ENCODE measurements at regions not wholly inside any gene's neighbourhood (a gene's known extent, or its start where the extent isn't known, plus 50 kb on each side); places are given as distances from the start of the nearest gene placed in this dataset.

DNA sequence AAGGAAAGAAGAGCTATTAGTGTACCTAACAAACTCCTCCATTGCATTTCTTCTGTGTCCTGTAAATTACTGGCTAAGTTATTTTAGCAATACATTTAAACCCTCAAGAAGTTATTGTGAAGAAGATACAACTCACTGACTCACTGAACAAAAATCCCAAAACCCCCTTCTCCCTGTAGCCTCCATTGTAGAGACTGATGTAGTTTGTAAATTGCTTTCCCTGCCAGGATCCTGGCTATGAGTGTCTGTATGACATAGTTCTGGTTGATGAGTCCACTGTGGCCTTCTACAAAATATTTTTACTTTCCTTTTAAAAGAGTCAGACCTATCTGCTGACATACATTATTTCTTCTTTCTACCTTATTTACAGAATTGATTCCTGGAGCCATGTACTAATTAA, 155.6 kb downstream of the SLC6A15 start:
- TF ChIP-seq, protein P1, sequence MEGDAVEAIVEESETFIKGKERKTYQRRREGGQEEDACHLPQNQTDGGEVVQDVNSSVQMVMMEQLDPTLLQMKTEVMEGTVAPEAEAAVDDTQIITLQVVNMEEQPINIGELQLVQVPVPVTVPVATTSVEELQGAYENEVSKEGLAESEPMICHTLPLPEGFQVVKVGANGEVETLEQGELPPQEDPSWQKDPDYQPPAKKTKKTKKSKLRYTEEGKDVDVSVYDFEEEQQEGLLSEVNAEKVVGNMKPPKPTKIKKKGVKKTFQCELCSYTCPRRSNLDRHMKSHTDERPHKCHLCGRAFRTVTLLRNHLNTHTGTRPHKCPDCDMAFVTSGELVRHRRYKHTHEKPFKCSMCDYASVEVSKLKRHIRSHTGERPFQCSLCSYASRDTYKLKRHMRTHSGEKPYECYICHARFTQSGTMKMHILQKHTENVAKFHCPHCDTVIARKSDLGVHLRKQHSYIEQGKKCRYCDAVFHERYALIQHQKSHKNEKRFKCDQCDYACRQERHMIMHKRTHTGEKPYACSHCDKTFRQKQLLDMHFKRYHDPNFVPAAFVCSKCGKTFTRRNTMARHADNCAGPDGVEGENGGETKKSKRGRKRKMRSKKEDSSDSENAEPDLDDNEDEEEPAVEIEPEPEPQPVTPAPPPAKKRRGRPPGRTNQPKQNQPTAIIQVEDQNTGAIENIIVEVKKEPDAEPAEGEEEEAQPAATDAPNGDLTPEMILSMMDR (IDR thresholded peaks at IDR 0.05; ENCODE audit: low read depth, low read length) = no peak
- TF ChIP-seq EZH2phosphoT487 (IDR thresholded peaks at IDR 0.05; ENCODE audit: low read depth) = no peak
